ENCODE measurements at regions not wholly inside any gene's neighbourhood (a gene's known extent, or its start where the extent isn't known, plus 50 kb on each side); places are given as distances from the start of the nearest gene placed in this dataset.

DNA sequence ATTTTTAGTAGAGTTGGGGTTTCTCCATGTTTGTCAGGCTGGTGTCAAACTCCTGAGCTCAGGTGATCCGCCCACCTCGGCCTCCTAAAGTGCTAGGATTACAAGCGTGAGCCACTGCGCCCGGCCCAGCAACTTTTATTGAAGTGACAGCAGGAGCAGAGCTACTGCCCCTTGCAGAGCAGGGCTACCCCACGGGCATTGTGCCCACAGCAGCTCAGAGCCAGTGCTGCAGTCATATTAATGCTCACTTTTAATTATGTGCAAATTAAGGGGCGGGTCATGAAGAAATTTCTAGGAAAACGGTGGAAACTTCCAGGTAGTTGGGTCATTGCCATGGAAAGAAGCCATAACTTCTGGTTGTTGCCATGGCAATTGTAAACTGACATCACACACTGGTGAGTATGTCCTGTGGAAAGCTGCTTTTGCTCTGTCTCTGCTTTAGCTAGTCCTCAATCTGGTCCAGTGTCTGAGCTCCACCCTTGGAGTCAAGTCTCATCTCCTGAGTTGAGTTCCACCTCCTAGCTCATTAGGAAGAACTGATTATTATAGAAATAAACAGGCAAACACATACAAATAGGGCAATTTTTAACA lies 127.3 kb upstream of the ADGRL4 start:
- TF ChIP-seq, protein P1, sequence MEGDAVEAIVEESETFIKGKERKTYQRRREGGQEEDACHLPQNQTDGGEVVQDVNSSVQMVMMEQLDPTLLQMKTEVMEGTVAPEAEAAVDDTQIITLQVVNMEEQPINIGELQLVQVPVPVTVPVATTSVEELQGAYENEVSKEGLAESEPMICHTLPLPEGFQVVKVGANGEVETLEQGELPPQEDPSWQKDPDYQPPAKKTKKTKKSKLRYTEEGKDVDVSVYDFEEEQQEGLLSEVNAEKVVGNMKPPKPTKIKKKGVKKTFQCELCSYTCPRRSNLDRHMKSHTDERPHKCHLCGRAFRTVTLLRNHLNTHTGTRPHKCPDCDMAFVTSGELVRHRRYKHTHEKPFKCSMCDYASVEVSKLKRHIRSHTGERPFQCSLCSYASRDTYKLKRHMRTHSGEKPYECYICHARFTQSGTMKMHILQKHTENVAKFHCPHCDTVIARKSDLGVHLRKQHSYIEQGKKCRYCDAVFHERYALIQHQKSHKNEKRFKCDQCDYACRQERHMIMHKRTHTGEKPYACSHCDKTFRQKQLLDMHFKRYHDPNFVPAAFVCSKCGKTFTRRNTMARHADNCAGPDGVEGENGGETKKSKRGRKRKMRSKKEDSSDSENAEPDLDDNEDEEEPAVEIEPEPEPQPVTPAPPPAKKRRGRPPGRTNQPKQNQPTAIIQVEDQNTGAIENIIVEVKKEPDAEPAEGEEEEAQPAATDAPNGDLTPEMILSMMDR (IDR thresholded peaks at IDR 0.05): no peak
- TF ChIP-seq POLR2A (IDR thresholded peaks at IDR 0.05): no peak

Data from adrenal gland (tissue), 5 donors.